ENCODE measurements at regions not wholly inside any gene's neighbourhood (a gene's known extent, or its start where the extent isn't known, plus 50 kb on each side); places are given as distances from the start of the nearest gene placed in this dataset.

DNA sequence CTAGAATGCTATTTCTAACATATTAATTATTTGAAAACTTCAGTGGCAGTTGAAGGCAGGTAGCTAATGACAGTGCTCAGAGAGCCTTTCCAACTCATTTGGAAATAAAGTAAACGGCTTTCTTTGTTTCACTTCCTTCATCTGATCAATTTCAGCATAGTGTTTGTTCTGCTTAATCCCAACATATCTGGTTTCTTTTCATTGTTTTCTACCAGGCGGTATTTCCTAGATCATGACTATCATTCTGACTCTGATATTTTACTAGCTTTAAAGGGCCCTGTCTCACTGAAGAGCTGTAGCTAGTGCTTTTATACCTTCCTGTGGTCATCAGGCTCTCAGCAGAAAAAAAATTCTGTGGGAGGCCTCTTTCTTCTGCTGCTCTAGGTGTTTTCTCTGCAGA lies 178.6 kb downstream of the RBM26 start:
- no peak overlapping the region for H3K27ac ChIP-seq (ENCODE audit: low read depth, low read length)
- H3K18ac ChIP-seq (ENCODE audit: extremely low read depth, low read length), result no peak overlapping the region
- H2BK20ac ChIP-seq (ENCODE audit: low read length), result no peak overlapping the region
- H3K23ac ChIP-seq (ENCODE audit: insufficient read length), result no peak overlapping the region
- peak overlapping the region; percentile 70; the same call in 1 of the 2 replicates for H2AFZ ChIP-seq (ENCODE audit: low read length)
- no peak overlapping the region for H3K4me2 ChIP-seq (ENCODE audit: insufficient read depth in 1 of 2, low read depth in 2 of 2, low read length in 2 of 2)
- H3K14ac ChIP-seq (ENCODE audit: insufficient read length), result no peak overlapping the region
- no peak for FAIRE-seq
- H3K56ac ChIP-seq (replicated peaks; ENCODE audit: insufficient read length, low read depth, low read length), result no peak overlapping the region
- no peaks in the 10 kb centered on the region for H3K79me2 ChIP-seq (ENCODE audit: control insufficient read depth in 1 of 2, insufficient read depth in 2 of 2, low read length in 2 of 2)
- no peak overlapping the region for H4K91ac ChIP-seq (replicated peaks; ENCODE audit: insufficient read length, low read length)
- no peaks in the 10 kb centered on the region for H3K36me3 ChIP-seq (ENCODE audit: control insufficient read depth in 2 of 4, insufficient read depth in 4 of 4, low read length in 3 of 4)
- no peak overlapping the region for H2AK5ac ChIP-seq (ENCODE audit: low read depth, low read length)
- WGBS, 2 experiments (ENCODE audit: extremely low coverage in 1 of 2, insufficient coverage in 1 of 2, insufficient read length in 1 of 2, insufficient replicate concordance in 2 of 2, low coverage in 1 of 2, low lambda C conversion rate in 2 of 2, missing lambda C conversion rate in 1 of 2), result 100% methylated on average over 2 of the region's 2 CpGs; no CpG with 5 or more reads in 1 of the 2 experiments
- TF ChIP-seq EGR1 (IDR thresholded peaks at IDR 0.05; ENCODE audit: borderline replicate concordance, low read depth, low read length) (no peak), TAF7 (optimal IDR thresholded peaks at IDR 0.05; ENCODE audit: borderline replicate concordance, low read depth, low read length) (no peak), KDM1A (IDR thresholded peaks at IDR 0.05; ENCODE audit: borderline replicate concordance, low read length) (no peak), HDAC2 (IDR thresholded peaks at IDR 0.05; ENCODE audit: borderline replicate concordance in 1 of 2, low read depth in 2 of 2, low read length in 2 of 2) (no peak), SAP30 (IDR thresholded peaks at IDR 0.05; ENCODE audit: insufficient read depth, insufficient replicate concordance, low read length) (no peak), BCL11A (IDR thresholded peaks at IDR 0.05; ENCODE audit: low read depth in 2 of 2, low read length in 2 of 2) (no peak), RFX5 (IDR thresholded peaks at IDR 0.05; ENCODE audit: borderline replicate concordance, low read depth, low read length) (no peak)
- TF ChIP-seq, protein P1, sequence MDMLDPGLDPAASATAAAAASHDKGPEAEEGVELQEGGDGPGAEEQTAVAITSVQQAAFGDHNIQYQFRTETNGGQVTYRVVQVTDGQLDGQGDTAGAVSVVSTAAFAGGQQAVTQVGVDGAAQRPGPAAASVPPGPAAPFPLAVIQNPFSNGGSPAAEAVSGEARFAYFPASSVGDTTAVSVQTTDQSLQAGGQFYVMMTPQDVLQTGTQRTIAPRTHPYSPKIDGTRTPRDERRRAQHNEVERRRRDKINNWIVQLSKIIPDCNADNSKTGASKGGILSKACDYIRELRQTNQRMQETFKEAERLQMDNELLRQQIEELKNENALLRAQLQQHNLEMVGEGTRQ (IDR thresholded peaks at IDR 0.05; ENCODE audit: low read length), result no peak
- no peak for DNase-seq (ENCODE audit: low read depth in 1 of 2, low spot score in 2 of 2)
- H3K4me3 ChIP-seq (ENCODE audit: extremely low read depth in 1 of 4, insufficient read depth in 2 of 4, low read depth in 3 of 4, low read length in 4 of 4), result no peak overlapping the region
- H3K9me3 ChIP-seq (ENCODE audit: insufficient read depth in 2 of 2, low read depth in 1 of 2, low read length in 1 of 2), result no peaks in the 10 kb centered on the region
- no peak overlapping the region for H3K4ac ChIP-seq (replicated peaks; ENCODE audit: insufficient read length, low read depth, low read length)
- no peak overlapping the region for H2BK5ac ChIP-seq (ENCODE audit: low read depth, low read length)
- no peak overlapping the region for H2BK12ac ChIP-seq (ENCODE audit: low read depth, low read length)
- no peaks in the 10 kb centered on the region for H4K20me1 ChIP-seq (replicated peaks in 1 of 2; ENCODE audit: control insufficient read depth in 1 of 2, insufficient read depth in 2 of 2, low read length in 2 of 2)
- H3K27me3 ChIP-seq (replicated peaks in 1 of 4; ENCODE audit: control insufficient read depth in 3 of 4, extremely low read depth in 1 of 4, insufficient read depth in 3 of 4, low read length in 3 of 4), result no peaks in the 10 kb centered on the region
- no peak overlapping the region for H2BK15ac ChIP-seq (ENCODE audit: low read length)
- H2BK120ac ChIP-seq (replicated peaks; ENCODE audit: low read depth, low read length), result no peak overlapping the region
- ChIA-PET CTCF (ENCODE audit: partially characterized antibody) (interaction anchor here (0.9 to 1.6 kb wide), 9 partner anchors 11 to 170 kb away, joined by 3 to 6 read pairs (median 3); no protein-coding TSS in a partner anchor), POLR2A (ENCODE audit: partially characterized antibody) (no interaction called here)
- H4K5ac ChIP-seq (ENCODE audit: insufficient read length, low read depth, low read length), result no peak overlapping the region
- no peak overlapping the region for H4K8ac ChIP-seq (ENCODE audit: extremely low read depth, insufficient read depth, low read length)
- peaks cover 0 to 6% (median 3%) of the 10 kb centered on the region in 4 experiments; a peak in 4 of 7 replicates for H3K4me1 ChIP-seq (replicated peaks in 1 of 4; ENCODE audit: control insufficient read depth in 3 of 4, insufficient read depth in 4 of 4, low read length in 3 of 4)
- peaks cover 4% of the 10 kb centered on the region; the same call in 1 of the 2 replicates for H3K23me2 ChIP-seq (ENCODE audit: low read depth, low read length)
- H3K79me1 ChIP-seq (ENCODE audit: low read depth, low read length), result no peaks in the 10 kb centered on the region
- H3K9ac ChIP-seq (replicated peaks in 1 of 4; ENCODE audit: extremely low read depth in 1 of 4, low read depth in 3 of 4, low read length in 3 of 4), result no peak overlapping the region

All from H1 (cell line).